Subcutaneous abdominal adipose tissue (tissue), 5 donors: ENCODE measurements at regions not wholly inside any gene's neighbourhood (a gene's known extent, or its start where the extent isn't known, plus 50 kb on each side); places are given as distances from the start of the nearest gene placed in this dataset.

ENCODE experiments used
- H3K27ac ChIP-seq: one replicate; pipeline ENCODE4 v1.7.0; 2013; ENCODE audit warnings: low read depth, mild to moderate bottlenecking, inconsistent platforms, low read length, moderate library complexity
- H3K27me3 ChIP-seq, 5 donors: one replicate each; pipeline ENCODE4 v1.7.0; 2013; ENCODE audit warnings: low read length in 5 of 5, inconsistent platforms in 1 of 5; ENCODE audit not compliant: control insufficient read depth in 5 of 5, insufficient read depth in 4 of 5
- H3K36me3 ChIP-seq, 5 donors: one replicate each; pipeline ENCODE4 v1.7.0; 2013; ENCODE audit warnings: low read length in 5 of 5; ENCODE audit not compliant: control insufficient read depth in 5 of 5, insufficient read depth in 5 of 5
- H3K4me1 ChIP-seq, 5 donors: one replicate each; pipeline ENCODE4 v1.7.0; 2013; ENCODE audit warnings: low read length in 5 of 5, mild to moderate bottlenecking in 3 of 5, moderate library complexity in 1 of 5; ENCODE audit not compliant: control insufficient read depth in 5 of 5, insufficient read depth in 5 of 5
- H3K4me3 ChIP-seq, 5 donors: one replicate each; pipeline ENCODE4 v1.7.0; 2013; ENCODE audit warnings: low read length in 5 of 5, low read depth in 1 of 5
- H3K9ac ChIP-seq, 5 donors: one replicate each; pipeline ENCODE4 v1.7.0; 2013; ENCODE audit warnings: low read length in 5 of 5, mild to moderate bottlenecking in 4 of 5, moderate library complexity in 3 of 5
- H3K9me3 ChIP-seq, 5 donors: one replicate each; pipeline ENCODE4 v1.7.0; 2013; ENCODE audit warnings: low read length in 5 of 5; ENCODE audit not compliant: control insufficient read depth in 5 of 5
- donor health status: healthy.
- donor health status: healthy.
- donor health status: healthy.
- donor health status: healthy.
- donor health status: healthy.

GRCh38 chr12:11446372-11446771, 51.0 kb upstream of the PRB2 start:
- H3K4me3 ChIP-seq = no peak overlapping the region
- no peaks in the 10 kb centered on the region for H3K9me3 ChIP-seq
- no peak overlapping the region for H3K9ac ChIP-seq
- peaks cover 0 to under 1% (median 0%) of the 10 kb centered on the region in 5 donors for H3K36me3 ChIP-seq
- no peaks in the 10 kb centered on the region for H3K4me1 ChIP-seq
- H3K27ac ChIP-seq = no peak overlapping the region
- no peaks in the 10 kb centered on the region for H3K27me3 ChIP-seq

- Histone ChIP-seq H3K4me1 (no peaks in the 10 kb centered on the region), H3K27me3 (no peaks in the 10 kb centered on the region), H3K9ac (no peak overlapping the region), H3K27ac (no peak overlapping the region), H3K36me3 (no peaks in the 10 kb centered on the region), H3K4me3 (no peak overlapping the region), H3K9me3 (no peaks in the 10 kb centered on the region)
These were observed 62.8 kb upstream of the PRB2 start for GRCh38 chr12:11457996-11458645.

- Histone ChIP-seq H3K4me3 (no peak overlapping the region), H3K4me1 (no peaks in the 10 kb centered on the region), H3K9me3 (no peaks in the 10 kb centered on the region), H3K27ac (no peak overlapping the region), H3K9ac (no peak overlapping the region), H3K36me3 (no peaks in the 10 kb centered on the region), H3K27me3 (no peaks in the 10 kb centered on the region)
These were observed 65.1 kb upstream of the PRB2 start for GRCh38 chr12:11460343-11461023.

DNA sequence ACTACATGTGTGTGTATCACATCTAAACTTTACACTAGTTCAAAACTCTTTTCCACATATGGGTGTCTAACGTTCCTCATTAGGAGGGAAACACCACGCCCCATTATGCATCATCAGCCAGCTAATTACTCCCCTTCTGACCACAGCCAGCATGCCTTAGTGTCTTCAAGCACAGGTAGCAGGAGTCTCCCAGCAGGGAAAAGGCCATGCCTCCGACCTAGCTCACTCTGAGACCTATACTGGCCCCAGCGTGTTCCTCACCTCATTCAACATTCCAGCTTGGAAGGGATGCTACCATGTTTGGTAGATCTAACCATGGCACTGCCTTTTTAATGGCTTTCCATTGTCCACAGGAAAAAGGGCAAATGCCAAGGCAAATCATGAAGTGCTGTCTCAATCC, 66.1 kb upstream of the PRB2 start:
- H3K9ac ChIP-seq = no peak overlapping the region

GRCh38 chr12:11477110-11477509, 81.7 kb upstream of the PRB2 start:
- no peaks in the 10 kb centered on the region for H3K36me3 ChIP-seq

More for the DNA sequence above, 66.1 kb upstream of the PRB2 start:
- Histone ChIP-seq H3K9me3 (no peaks in the 10 kb centered on the region), H3K36me3 (no peaks in the 10 kb centered on the region), H3K4me3 (no peak overlapping the region), H3K4me1 (no peaks in the 10 kb centered on the region), H3K27ac (no peak overlapping the region), H3K27me3 (no peaks in the 10 kb centered on the region)

DNA sequence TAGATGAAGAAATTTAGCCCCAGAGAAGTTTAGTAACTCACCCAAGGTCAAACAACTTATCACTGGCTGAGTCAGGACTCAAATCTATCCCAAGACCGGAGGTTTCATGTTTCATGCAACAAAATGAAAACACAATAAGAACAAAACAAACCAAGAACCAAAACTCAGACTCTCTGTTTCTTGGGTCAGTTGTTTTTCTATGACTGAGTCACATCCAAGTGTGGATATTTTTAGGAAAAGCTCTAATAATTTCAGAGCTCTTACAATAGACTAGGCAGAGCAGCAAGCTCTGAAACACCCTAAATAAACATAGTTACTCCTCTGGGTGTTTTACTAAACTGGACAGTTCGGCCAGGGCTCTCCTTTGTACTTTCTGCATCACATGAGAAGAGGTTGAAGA, 87.6 kb upstream of the PRB2 start:
- Histone ChIP-seq H3K4me1 (peaks cover 0 to 2% (median 0%) of the 10 kb centered on the region in 5 donors), H3K4me3 (no peak overlapping the region), H3K9me3 (no peaks in the 10 kb centered on the region), H3K9ac (no peak overlapping the region), H3K27me3 (no peaks in the 10 kb centered on the region), H3K27ac (no peak overlapping the region), H3K36me3 (no peaks in the 10 kb centered on the region)

More at GRCh38 chr12:11477110-11477509, 81.7 kb upstream of the PRB2 start:
- no peak overlapping the region for H3K9ac ChIP-seq
- H3K4me3 ChIP-seq = no peak overlapping the region
- H3K27me3 ChIP-seq = no peaks in the 10 kb centered on the region
- H3K27ac ChIP-seq = no peak overlapping the region
- no peaks in the 10 kb centered on the region for H3K9me3 ChIP-seq
- H3K4me1 ChIP-seq = no peaks in the 10 kb centered on the region

DNA sequence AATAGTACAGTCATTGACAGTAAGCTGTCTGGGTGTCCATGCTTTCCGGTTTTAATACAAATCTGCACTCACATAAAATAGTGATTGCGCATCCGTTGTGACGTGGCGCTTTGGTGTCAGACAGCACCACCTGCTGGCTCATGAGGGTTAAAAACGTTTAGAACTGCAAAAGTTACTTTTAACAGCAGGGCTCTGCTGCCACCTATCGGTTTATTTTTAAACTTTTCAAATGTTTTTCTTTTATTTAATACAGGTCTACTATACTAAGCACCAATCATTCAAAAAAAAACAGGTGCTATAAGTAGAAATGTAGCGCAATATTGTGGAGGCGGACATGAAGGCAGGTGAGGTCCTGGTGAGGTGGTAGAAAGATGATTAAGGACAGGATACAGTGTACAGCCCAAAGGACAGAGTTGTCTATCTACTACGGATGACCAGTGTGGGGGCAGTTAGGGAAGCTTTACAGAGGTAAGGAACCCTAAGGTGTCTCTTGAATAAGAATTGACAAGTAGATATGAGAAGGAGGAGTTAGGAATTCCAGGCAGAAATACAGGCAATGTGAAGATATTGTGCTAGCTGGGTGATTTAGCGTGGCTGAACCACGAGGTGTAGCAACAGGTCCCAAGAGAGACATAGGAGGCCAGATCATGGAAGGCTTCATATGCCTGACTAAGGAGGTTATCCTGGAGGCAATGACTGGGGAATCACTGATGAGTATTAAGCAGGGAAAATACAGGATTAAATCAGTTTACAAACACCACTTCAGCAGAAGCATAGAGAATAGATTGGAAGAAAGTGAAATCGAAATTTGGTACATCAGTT, 91.5 kb upstream of the PRB2 start:
- H3K9me3 ChIP-seq = no peaks in the 10 kb centered on the region
- no peak overlapping the region for H3K27ac ChIP-seq
- H3K9ac ChIP-seq = no peak overlapping the region
- no peaks in the 10 kb centered on the region for H3K27me3 ChIP-seq
- H3K36me3 ChIP-seq = no peaks in the 10 kb centered on the region
- H3K4me3 ChIP-seq = no peak overlapping the region
- peaks cover 0 to 2% (median 0%) of the 10 kb centered on the region in 5 donors for H3K4me1 ChIP-seq

GRCh38 chr12:11496157-11496851, 100.9 kb upstream of the PRB2 start:
- no peaks in the 10 kb centered on the region for H3K9me3 ChIP-seq
- H3K36me3 ChIP-seq = no peaks in the 10 kb centered on the region
- no peak overlapping the region for H3K4me3 ChIP-seq
- H3K9ac ChIP-seq = no peak overlapping the region
- no peak overlapping the region for H3K27ac ChIP-seq
- no peaks in the 10 kb centered on the region for H3K27me3 ChIP-seq
- peaks cover 0 to 10% (median 7%) of the 10 kb centered on the region in 5 donors for H3K4me1 ChIP-seq

GRCh38 chr12:11497438-11497837, 102.1 kb upstream of the PRB2 start:
- Histone ChIP-seq H3K36me3 (no peaks in the 10 kb centered on the region), H3K4me3 (no peak overlapping the region), H3K9me3 (no peaks in the 10 kb centered on the region), H3K27me3 (no peaks in the 10 kb centered on the region), H3K9ac (no peak overlapping the region), H3K4me1 (peaks cover 0 to 10% (median 7%) of the 10 kb centered on the region in 5 donors), H3K27ac (no peak overlapping the region)
